ENCODE measurements at regions not wholly inside any gene's neighbourhood (a gene's known extent, or its start where the extent isn't known, plus 50 kb on each side); places are given as distances from the start of the nearest gene placed in this dataset.

DNA sequence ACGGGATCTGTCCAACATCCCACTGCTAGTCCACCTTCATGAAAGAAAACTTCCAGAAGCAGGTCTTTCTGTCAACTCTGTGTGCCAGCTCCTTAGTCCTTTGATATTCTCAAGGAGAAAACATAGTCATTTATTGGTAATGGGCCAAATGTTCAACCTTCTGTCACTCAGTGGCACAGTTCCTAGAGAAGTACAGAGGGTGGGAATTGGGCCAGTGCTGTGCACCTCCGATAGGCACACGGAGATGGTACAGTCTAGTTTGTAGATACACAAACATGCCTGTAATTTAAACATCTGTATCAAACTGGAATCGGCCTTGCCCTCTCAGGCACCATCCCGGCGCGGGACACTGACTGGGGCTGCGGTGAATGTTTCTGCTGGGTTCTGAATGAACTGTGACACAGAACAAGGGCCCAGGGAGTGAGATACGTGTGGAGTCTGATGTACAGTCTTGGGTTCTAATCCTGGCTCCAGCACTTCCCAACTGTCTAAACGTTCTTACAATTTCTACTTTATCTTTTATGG, 213.9 kb upstream of the SHH start:
- WGBS, 2 donors: 87 to 89% methylated on average over 10 of the region's 10 CpGs
- H3K27ac ChIP-seq: no peak overlapping the region
- intact Hi-C loops (cut with DNase I): no loop called here

DNA sequence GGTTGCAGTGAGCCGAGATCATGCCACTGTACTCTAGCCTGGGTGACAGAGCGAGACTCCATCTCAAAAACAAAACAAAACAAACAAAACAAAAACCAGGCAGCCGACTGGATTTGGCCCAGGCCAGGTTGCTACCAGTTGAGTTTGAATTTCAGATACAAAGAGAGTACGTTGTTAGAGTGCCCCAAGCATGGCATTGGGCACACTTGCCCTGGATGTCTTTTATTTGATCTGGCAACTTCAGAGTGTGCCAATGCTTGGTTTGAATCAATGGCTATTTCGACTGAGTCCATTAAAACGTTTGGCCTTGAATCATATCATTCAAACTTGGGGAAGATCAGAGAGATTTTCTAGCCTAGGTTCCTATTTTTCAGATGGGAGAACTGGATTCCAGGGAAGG, 213.4 kb upstream of the SHH start:
- H3K27me3 ChIP-seq: peaks cover 0 to 21% (median 7%) of the 10 kb centered on the region in 7 donors
- WGBS, 2 donors: 80 to 81% methylated on average over 6 of the region's 6 CpGs
- TF ChIP-seq, protein P1, sequence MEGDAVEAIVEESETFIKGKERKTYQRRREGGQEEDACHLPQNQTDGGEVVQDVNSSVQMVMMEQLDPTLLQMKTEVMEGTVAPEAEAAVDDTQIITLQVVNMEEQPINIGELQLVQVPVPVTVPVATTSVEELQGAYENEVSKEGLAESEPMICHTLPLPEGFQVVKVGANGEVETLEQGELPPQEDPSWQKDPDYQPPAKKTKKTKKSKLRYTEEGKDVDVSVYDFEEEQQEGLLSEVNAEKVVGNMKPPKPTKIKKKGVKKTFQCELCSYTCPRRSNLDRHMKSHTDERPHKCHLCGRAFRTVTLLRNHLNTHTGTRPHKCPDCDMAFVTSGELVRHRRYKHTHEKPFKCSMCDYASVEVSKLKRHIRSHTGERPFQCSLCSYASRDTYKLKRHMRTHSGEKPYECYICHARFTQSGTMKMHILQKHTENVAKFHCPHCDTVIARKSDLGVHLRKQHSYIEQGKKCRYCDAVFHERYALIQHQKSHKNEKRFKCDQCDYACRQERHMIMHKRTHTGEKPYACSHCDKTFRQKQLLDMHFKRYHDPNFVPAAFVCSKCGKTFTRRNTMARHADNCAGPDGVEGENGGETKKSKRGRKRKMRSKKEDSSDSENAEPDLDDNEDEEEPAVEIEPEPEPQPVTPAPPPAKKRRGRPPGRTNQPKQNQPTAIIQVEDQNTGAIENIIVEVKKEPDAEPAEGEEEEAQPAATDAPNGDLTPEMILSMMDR (IDR thresholded peaks at IDR 0.05): no peak
- H3K9me3 ChIP-seq: no peaks in the 10 kb centered on the region
- no peaks in the 10 kb centered on the region for H3K36me3 ChIP-seq
- DNase-seq (no peak), ATAC-seq (no peak)
- H3K4me1 ChIP-seq: no peaks in the 10 kb centered on the region
- no peak overlapping the region for H3K4me3 ChIP-seq
- H3K27ac ChIP-seq: no peak overlapping the region
- intact Hi-C loops (cut with DNase I): no loop called here

More for the DNA sequence above, 213.9 kb upstream of the SHH start:
- TF ChIP-seq, protein P1 (IDR thresholded peaks at IDR 0.05): no peak
- no peaks in the 10 kb centered on the region for H3K36me3 ChIP-seq
- H3K27me3 ChIP-seq: peaks cover 0 to 23% (median 8%) of the 10 kb centered on the region in 7 donors
- no peaks in the 10 kb centered on the region for H3K9me3 ChIP-seq
- no peaks in the 10 kb centered on the region for H3K4me1 ChIP-seq
- H3K4me3 ChIP-seq: no peak overlapping the region
- no peak for ATAC-seq
- no peak for DNase-seq

DNA sequence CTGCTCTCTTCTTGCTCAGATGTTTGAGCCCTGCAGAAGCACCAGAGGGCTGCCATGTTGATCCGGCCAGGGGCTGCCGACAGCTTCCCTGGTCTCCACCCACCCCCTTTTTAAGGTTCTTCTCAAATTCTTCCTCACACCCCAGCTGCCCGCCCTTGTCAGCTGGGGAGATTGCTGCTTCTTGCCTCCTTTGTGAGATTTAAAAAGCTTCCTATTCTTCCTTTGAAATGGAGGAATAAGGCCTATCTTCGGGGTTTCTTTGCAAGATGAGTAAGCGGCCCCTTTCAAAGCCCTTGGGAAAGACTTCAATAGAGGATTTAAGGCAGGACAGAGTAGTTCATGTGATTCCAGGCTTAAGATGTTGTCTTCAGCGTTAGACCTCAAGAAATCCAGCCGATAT, 211.9 kb upstream of the SHH start:
- Histone ChIP-seq H3K27me3 (peaks cover 0 to 8% (median 2%) of the 10 kb centered on the region in 7 donors), H3K36me3 (no peaks in the 10 kb centered on the region), H3K4me3 (no peak overlapping the region), H3K9me3 (peaks cover 0 to 4% (median 0%) of the 10 kb centered on the region in 11 donors), H3K27ac (no peak overlapping the region), H3K4me1 (no peaks in the 10 kb centered on the region)
- ATAC-seq (no peak), DNase-seq (no peak)
- 84 to 87% methylated on average over 7 of the region's 7 CpGs for WGBS, 2 donors
- intact Hi-C loops (cut with DNase I): no loop called here
- TF ChIP-seq, protein P1 (IDR thresholded peaks at IDR 0.05): no peak

DNA sequence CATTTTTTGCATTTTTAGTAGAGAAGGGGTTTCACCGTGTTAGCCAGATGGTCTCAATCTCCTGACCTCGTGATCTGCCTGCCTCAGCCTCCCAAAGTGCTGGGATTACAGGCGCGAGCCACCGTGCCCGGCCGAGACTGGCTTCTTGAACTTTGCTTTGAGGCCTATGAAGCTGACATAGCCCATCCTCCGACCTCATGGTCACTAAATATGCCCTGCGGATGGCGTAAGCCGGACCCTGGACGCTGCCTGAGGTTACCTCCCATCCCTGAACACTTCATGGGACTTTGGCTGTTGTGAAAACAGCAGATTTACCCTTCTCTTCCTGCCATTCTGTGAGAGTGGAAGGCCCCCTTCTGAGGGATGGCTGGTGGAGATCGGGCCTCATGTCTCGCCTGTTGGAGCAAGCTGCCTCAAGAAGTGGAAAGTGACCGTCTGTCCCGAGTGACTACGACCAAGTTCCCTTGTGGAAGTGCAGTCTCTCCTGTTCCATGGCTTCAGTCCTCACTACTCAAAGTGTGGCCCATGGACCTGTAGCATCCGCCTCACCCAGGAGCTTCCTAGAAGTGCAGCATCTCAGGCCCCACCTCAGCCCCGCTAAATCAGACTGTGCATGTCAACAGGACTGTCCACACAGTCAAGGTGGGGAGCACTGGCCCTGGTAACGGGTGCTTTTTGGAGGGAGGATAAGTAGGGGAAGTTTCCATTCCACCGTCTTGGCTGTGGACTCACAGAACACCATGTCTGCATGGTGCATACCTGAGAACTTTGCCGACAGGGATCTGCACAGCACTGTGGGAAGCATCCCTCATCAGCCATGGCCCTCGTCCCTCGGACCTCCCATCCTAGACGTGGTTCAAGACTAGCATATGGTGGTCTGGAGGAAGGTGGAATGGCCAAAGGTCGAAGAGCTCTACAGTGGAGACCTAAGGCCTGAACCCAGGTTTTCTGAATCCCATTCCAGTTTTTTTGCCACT, 210.5 kb upstream of the SHH start:
- H3K4me3 ChIP-seq: no peak overlapping the region
- H3K27me3 ChIP-seq: peaks cover 0 to 7% (median 0%) of the 10 kb centered on the region in 7 donors
- H3K4me1 ChIP-seq: no peaks in the 10 kb centered on the region
- no peaks in the 10 kb centered on the region for H3K36me3 ChIP-seq
- no peak overlapping the region for H3K27ac ChIP-seq
- H3K9me3 ChIP-seq: peaks cover 0 to 5% (median 0%) of the 10 kb centered on the region in 11 donors
- intact Hi-C loops (cut with DNase I): no loop called here
- DNase-seq (no peak), ATAC-seq (no peak)
- TF ChIP-seq, protein P1 (IDR thresholded peaks at IDR 0.05): no peak
- 84 to 85% methylated on average over 26 of the region's 26 CpGs for WGBS, 2 donors

Data from heart right ventricle (tissue), 16 donors.